HCEC 1CT (cell line): ENCODE measurements at regions not wholly inside any gene's neighbourhood (a gene's known extent, or its start where the extent isn't known, plus 50 kb on each side); places are given as distances from the start of the nearest gene placed in this dataset.
"Not testable (repeated sequence)": the region's sequence is repeated elsewhere in the genome, so short reads cannot be mapped to it uniquely, and the experiment has no call there.

Experiments
- DNase-seq: peaks from one replicate; pipeline ENCODE4 v3.0.0-alpha.2; 2017

DNA sequence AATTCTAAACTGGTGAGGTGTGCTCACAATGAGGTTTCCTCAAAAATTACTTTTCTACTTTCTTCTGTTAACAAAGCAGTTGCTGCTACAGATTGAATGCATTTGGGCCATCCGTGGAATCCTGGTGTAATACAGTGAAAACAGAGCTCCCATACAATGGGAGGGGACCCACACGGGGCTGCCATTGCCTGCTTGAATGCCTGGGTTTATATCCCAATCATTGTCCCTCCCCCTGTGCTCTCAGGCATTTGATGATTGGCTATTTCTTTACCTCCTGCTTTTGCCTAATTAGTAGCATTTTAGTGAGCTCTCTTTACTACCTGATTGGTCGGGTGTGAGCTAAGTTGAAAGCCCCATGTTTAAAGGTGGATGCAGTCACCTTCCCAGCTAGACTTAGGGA lies 52.9 kb upstream of the CSF1 start:
- not testable (repeated sequence) for DNase-seq

DNA sequence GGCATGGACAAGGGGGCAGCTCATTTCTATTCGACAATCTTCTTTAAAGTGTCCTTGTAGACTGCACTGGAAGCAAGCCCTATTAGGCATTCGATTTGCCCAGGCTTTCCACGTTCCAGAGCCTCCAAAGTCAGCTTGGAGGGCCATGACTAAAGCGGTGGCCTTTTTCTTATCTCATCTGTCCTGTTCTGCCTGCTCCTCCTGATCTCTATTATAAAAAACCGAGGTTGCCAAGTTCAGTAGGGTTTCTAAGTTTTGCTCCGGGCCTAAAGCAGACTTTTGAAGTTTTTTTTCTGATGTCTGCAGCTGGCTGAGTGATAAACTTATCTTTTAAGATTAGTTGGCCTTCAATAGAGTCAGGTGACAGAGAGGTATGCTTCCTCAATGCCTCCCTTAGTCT lies 54.7 kb upstream of the CSF1 start:
- DNase-seq, result not testable (repeated sequence)

DNA sequence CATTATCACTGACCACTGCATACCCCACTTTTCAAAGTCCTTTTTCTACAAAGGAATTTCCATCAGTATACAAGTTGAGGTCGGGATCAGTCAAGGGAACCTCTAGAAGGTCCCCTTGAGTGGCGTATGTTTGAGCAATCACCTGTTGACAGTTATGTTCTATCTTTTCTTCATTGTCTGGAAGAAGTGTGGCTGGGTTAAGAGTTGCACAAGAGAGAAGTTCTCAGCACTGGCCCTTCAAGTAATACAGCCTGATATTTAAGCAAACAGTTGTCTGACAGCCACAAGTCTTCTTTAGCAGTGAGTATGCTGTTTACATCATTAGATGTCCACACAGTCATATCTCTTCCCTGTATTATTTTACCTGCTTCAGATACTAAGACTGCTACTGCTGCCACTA lies 56.7 kb upstream of the CSF1 start:
- not testable (repeated sequence) for DNase-seq

DNA sequence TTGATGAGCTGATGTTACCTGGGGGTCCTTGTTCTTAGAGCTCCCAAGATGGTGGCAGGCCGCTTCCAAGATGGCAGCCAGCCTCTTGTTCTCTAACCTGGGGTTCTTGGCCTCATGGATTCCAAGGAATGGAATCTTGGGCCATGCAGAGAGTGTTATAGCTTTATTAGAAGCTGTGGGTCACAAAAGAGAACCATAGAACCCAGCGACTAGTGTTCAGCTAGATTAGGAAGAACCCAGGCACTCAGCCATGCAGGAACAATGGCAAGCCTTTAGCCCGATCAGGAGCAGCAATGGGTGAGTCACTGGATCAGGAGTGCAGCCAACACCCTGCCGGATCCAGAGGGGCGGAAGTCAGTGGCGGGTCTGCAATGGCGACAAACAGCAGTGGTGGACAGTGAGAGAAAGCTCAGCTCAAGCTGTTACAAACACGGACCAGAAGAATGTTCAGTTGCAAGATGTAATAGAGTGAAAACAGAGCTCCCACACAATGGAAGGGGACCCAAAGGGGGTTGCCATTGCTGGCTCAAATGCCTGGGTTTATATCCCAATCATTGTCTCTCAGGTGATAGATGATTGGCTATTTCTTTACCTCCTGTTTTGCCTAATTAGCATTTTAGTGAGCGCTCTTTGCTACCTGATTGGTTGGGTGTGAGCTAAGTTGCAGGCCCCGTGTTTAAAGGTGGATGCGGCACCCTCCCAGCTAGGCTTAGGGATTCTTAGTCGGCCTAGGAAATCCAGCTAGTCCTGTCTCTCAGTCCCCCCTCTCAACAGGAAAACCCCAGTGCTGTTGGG lies 58.2 kb upstream of the CSF1 start:
- DNase-seq, result peak; percentile 55

DNA sequence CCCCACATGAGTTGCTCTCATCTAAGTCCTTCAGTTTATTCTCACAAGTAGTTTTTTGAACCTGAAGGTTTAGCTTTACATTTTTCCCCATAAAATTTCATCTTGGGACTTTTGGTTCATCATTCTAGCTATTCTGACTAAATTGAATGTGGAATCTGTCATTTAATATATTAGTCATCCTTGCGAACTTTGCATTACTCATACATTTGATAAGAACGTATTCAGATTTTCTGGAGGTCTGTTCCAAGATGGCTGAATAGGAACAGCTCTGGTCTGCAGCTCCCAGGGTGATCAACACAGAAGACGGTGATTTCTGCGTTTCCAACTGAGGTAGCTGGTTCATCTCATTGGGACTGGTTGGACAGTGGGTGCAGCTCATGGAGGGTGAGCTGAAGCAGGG lies 59.8 kb upstream of the CSF1 start:
- peak; percentile 42 for DNase-seq

DNA sequence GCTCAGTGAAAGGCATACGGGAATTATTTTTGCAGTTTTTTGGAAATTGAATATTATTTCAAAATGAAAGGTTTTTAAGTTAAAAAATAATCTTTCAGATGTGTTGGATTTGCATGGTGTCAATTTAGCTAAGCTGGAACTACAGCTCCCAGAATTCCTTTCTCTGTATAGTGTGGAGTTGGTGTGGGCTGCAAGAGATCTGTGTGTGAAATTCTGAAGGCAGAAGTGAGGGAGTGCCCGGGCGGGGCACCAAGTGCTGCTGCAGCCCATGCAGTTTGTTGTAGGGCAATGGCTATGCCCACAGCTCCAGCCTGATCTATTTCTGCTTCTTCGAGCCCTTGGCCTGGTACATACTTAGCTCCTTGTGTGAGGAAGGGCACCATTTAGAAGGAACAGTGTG lies 60.5 kb upstream of the CSF1 start:
- no peak for DNase-seq

DNA sequence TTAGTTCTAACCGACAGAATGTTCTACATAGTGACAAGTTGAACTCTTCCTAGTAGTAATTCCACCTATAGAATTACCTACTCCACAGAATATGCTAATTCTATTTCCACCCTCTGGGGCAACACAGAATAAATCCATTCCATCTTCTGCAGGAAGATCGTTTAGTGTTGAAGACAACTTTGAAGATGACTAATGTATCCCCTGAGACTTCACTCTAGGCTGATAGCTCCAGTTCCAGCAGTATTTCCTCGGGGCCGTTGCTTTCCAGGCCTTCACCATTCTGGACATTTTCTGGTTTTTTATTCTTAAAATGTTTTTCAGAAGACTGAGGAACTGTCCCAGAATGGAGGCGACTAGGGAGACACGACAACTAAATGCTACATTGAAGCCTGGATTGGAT lies 61.0 kb upstream of the CSF1 start:
- DNase-seq, result no peak

DNA sequence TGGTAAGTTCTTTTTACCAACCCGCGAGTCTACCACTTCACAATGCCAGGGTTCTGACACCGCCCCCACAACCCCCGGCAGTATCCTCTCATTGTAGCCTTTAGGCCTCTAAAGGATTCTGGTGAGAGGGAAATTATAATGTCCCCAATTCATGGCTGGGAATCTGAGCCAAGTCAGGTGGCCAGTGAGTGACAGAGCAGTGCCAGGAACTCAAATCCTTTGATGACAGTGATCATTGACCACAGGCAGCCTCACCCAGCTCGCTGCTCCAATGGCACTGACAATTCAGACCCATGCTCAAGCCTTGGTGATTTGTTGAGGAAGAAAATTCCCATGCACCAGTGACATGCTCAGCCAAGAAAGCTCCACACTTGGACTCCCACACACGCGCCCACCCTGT lies 63.4 kb upstream of the CSF1 start:
- no peak for DNase-seq

DNA sequence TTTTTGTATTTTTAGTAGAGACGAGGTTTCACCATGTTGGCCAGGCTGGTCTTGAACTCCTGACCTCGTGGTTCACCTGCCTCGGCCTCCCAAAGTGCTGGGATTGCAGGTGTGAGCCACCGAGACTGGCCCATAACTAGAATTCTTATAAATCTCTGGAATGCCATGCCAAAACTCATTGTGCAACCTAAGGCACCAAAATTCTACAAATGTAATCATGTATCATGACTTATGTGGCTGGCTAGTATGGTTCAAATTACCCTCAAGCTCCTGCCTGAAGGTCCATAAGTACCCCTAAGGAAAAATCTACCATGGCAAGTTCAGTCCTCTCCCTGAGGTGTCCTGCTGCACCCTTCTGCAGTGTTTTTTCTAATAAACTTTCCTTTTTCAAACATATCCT lies 63.8 kb upstream of the CSF1 start:
- DNase-seq, result no peak

DNA sequence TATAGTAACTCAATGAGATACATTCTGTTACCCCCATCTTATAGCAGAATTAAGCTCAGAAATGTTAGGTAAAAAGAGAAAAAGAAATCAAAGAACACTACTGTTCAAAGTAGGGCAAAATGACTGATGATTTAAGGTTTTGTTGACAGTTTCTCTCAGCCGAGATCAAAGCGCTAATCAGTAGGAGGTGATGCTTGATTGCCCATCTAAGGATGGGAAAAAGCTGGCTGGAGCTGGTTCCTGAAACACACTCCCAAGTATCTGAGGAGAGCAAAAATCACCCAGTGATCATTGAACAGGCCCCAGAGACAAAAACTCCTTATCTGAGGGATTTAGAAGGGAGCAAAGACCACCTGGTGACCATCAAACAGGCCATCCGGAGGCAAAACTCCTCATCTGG lies 64.5 kb upstream of the CSF1 start:
- DNase-seq, result no peak

DNA sequence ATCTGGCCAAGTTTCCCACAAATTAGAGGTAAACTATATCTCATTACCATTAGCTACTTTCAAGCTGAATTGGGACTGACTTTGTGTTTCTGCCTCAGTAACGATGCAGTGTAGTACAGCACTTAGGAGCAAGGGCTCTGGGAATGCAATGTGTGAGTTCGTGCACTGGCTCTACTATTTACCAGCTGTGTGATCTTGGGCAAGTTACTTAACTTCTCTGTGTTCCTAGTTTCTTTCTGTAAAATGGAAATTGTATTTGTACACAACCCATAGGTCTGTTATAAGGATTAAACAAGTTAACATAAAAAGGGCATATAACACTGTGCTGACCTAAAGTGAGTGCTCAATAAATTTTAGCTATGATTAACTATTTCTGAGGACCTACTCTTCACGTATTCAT lies 65.0 kb upstream of the CSF1 start:
- DNase-seq, result no peak

DNA sequence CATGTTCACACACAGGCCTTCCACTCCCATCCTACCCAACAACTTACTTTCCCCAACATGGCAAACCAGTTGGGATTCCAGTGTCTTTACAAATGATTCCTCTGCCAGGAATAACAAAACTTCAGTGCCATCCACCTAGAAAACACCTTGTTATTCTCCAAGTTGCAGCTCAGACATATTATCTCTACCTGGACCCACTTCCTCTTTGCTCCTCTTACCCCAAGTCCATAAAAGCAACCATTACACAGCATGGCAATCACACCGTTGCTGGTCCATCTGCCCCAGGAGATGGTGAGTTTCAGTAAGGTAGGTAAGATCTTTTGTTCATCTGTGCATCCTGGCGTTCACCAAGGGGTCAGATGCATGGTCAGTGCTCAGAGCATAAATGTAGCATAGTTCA lies 66.0 kb upstream of the CSF1 start:
- DNase-seq, result no peak

DNA sequence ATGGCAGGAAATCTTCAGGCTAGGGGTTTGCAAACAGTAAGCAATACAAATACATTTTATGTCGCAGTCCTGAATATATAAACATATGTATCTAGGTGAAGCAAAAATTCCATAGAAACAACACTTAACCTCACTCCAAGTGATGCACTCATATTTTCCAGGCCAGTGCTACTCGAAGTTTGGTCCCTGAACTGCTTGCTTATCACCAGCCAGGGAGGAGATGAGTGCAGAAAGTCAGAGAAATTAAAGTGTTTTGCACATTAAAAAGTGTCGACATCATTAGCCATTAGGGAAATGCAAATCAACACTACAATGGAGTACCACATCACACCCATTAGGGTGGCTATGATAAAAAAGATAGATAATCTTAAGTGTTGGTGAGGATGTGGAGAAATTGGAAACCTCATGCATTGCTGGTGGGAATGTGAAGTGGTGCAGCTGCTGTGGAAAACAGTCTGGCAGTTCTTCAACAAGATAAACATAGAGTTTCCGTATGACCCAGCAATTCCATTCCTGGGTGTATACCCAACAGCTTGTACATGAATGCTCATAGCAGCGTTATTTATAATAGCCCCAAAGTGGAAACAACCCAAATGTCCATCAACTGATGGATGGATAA lies 70.5 kb upstream of the CSF1 start:
- DNase-seq, result no peak

DNA sequence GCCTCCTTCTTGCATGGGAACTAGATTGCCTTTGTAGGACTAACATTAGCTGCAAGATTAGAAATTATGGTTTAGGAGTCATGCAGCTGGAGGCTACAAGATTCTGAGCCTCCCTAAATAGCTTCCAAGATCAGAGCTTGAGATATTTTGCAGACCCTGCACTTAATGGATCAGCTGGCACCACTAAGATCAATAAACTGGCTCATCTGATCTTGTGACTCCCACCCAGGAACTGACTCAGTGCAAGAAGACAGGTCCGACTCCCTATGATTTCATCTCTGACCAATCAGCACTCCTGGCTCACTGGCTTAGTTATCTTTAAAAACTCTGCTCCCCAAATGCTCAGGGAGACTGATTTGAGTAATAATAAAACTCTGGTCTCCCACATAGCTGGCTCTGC lies 71.4 kb upstream of the CSF1 start:
- peak; percentile 53 for DNase-seq

DNA sequence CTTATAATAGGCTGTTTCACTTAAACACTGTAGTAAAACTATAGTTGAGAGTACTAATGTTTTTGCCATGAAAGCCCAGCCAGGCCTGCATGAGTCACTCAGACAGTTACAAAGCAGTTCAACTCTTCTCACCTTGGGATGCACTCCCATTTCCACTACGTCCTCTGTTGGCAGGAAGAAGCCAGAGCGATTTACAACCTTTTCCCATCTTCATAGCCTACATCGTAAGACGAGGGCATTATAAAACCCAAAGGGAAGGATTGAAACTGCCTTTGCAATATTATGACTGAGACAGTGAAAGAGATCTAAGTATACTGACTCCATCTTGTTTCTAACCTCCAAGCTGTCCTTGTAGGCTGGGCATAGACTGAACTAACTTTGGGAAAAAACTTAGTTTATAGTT lies 71.8 kb upstream of the CSF1 start:
- peak; percentile 55 for DNase-seq

DNA sequence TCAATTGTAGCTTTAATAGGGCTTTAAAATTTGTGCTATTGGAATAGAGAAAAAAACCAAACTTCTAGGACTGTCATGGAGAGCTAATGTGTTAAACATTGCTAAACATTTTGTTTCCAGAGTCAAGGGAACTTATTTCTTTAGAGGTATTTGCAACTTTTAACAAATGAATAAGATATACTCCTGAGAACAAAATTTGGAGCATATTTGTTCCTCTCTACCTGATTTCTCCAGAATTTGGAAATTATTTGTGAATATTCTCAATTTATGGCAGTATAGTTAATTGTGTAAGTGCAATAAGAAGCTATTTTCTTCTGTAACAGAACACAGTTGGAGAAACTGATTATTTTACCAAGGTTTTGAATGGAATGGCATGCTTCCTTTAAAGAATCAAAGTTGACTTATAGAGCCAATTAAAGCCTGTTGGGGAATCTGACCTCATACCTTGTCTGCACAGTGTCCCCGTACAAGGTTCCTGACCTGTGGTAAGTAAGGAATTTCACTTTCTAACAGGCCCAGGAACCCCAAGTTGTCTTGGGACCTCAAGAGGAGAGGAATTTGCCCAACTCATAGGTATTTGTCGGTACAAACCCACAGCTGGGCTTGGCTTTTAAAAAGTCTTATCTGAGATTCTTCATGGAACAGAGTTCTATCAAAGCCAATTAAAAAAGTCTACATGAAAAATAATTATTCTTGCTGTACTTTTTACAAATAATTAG lies 72.6 kb upstream of the CSF1 start:
- DNase-seq, result no peak

DNA sequence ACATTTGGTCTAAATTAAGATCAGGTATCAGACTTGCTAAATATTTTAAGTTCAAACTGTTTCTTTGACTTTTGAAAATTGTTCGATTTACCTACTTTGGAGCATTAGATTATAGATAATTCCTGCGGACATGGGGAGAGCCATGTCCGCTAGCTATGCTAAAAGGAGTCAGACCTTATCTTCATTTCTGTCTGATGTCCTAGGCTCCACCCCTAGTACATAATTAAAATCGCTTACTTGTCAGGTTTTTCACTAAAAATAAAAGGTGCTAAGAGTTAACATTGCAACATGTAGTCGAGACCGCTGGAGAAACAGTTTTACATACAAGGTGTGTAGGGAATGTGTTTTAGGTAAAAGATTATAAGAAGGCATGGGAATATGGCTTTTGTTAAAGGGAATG lies 71.9 kb upstream of the EPS8L3 start:
- not testable (repeated sequence) for DNase-seq

DNA sequence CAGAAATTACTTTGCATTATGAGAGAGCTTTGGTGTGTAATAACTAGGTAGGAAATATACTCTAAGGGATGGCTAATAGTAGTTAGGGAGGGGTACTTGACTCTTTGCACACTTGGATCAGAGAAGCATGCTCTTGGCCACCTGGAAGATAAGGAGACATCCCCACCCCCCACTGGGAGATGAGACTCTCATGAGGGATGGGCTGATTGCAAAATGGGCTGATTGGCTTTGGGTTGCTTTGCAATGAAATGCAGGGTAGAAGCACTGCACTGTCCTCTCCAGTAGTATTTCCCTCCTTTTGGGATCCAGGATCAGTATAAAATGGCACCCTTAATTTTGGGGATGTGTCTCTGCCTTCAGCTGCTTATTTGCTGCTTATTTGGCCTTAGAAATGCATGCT lies 71.2 kb upstream of the EPS8L3 start:
- DNase-seq, result no peak

DNA sequence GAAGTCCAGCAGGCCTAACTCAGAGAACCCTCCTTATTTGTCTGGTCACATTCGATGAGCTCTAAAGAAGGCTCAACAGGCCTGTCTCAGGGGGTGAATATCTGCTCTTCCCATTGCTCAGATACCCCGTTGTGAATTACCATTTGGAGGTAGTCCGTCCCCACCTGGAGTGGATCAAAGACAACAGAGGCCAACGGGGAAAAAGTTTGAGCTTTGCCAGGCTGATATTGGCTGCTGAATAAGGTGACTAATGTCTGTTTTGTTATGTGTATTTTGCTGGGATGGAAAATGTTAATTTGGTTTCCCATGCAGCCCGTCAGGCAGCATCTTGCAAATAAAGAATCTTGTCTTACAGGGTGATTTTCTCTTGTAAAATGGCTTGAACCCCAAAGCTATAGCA lies 69.2 kb upstream of the EPS8L3 start:
- no peak for DNase-seq

DNA sequence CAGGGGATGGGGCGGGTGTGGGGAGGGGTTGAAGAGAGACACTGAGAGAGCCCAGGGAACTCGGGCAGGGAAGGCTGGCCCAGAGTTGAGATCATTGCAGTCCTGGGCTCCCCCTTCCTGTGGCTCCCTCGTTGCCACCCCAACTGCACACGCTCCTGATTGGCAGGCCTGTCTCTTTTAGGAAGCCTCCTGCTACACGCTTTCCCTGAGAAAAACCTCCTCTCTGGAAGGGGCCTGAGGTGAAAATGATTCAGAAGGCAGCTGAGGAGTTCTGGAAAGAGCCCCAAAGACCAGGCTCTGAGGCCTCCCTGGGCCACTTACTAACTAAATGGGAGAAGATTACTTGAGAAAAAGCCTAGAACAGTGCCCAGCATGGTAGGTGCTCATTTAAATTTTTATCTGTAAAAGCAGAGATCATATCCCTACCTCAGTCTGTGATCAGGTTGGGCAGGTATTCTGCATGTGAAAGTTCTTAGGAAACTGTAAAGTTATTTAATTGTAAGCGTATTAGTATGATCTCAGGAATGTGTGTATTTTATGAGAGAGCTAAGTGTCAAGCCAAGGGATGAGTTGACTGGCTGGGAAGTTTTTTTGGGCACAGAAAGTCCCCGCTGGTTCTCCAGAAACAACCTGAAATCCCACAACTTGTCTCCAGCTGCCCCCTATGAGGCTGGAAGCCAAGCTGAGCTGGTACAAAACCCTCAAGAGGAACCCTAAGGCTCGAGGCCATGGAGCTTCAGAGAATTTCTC lies 65.2 kb upstream of the EPS8L3 start:
- DNase-seq, result peak; percentile 23

DNA sequence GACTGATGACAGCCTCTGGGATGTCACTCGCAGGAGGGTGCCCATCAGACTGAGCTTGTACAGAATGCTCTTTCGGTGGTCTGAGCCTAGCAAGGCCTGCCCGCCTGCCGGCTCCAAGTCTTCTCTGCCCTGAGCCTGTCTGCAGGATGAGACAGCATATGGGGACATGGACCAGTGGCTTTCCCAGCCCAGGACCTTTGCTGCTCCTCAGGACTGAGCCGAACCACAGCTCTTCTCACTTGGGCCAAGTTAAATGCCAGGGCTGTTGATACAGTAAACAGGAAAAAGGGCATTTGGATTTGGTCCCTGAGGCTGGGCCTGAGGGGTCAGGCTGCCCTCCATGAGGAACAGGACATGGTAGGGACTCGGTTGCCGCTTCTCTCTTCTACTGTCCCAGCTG lies 64.3 kb upstream of the EPS8L3 start:
- no peak for DNase-seq

DNA sequence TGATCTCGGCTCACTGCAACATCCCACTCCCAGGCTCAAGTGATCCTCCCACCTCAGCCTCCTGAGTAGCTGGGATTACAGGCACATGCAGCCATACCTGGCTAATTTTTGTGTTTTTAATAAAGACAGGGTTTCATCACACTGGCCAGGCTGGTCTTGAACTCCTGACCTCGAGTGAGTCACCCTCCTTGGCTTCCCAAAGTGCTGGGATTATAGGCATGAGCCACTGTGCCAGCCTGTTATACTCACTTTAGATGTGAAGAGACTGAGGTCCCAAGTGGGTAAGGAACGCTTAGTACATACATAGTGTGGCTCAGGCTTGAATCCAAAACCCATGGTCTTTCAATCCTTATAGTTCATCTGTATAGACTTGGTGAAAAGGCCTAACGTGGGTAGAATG lies 63.7 kb upstream of the EPS8L3 start:
- peak; percentile 26 for DNase-seq

DNA sequence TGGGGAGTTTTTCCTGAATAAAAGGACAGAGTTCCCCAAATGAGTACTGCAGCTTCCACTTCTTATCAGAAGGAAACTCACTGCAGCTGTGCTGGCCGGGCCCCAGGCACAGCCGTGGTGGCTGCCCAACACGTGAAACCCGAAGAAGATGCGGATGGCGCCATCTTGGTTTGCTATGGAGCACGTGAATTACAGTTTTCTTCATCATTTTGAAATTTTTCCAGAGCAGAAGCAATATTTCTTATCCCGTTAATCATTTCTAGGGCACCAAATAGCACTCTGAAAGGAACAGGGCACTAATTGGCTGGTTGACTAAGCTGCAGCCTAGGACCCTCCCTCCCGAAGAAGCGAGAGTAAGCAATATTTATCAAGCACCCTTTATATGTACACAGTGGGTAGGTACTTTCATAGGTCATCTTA lies 63.2 kb upstream of the EPS8L3 start:
- no peak for DNase-seq

DNA sequence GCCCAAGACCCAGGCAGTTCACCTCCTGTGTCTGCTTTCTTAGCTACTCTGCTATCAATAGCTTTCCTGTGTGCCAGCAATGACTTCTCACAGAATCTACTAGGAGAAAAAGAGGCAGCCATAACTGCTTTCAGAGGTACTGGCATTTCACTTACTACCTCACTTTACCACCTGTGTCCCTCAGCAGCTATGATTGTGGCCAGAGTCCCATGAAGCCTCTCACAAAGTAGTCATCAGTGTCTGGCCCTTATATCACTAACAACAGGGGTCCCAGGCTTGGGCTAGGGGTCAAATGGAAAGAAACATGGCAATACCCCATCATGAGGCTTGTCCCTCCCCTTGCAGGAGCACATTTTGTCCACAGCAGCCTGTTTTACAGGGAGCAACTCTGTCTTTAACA lies 62.7 kb upstream of the EPS8L3 start:
- DNase-seq, result no peak
